Lung microvascular endothelial cell (primary cell): ENCODE measurements at regions not wholly inside any gene's neighbourhood (a gene's known extent, or its start where the extent isn't known, plus 50 kb on each side); places are given as distances from the start of the nearest gene placed in this dataset.
"Not testable (repeated sequence)": the region's sequence is repeated elsewhere in the genome, so short reads cannot be mapped to it uniquely, and the experiment has no call there.

ENCODE experiments used
- DNase-seq, 2 donors: peaks; one replicate each; pipeline versions ENCODE4 v3.0.0 to v3.0.0-alpha.2; 2010; ENCODE audit warnings: low read depth in 2 of 2

DNA sequence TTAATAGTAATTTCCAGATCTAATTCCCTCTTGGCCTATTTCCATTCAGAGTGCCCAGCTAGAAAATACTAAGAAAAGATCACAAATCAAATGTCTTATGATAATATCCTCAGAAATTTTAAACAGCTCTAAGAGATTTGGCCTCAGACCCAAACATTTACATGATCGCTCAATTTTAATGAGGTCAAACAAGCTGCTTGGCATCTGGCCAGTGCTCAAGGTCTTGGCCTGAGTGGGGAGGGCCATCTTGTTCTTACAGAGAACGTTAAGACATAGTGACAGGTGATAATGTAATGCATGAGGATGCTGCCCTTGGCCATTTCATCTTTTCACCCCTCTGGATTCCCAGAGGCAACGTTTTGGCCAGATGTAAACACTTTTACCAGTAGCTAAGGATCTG is 159.2 kb upstream of the SLC7A11 start:
- DNase-seq: no peak

DNA sequence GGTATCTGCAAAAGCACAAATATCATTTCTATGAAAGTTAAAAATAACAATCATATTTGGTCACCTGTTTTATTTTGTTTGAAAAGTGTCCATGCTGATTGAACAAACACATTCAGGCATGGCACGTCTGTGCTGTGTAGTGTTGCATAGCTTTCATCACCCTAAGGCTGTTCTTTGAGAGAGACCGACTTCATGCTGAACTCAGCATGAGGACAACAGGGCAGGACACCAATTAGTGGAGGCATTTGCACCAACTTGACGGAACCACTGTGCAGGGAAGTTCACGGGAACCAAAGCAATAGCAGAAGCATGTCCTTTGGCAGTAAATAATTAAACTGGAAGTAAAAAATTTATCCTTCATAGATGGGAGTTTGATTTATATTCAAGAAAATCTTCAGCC is 158.4 kb upstream of the SLC7A11 start:
- no peak for DNase-seq

- no peak for DNase-seq
Measured at GRCh38 chr4:138400066-138400465, 157.9 kb upstream of the SLC7A11 start.

DNA sequence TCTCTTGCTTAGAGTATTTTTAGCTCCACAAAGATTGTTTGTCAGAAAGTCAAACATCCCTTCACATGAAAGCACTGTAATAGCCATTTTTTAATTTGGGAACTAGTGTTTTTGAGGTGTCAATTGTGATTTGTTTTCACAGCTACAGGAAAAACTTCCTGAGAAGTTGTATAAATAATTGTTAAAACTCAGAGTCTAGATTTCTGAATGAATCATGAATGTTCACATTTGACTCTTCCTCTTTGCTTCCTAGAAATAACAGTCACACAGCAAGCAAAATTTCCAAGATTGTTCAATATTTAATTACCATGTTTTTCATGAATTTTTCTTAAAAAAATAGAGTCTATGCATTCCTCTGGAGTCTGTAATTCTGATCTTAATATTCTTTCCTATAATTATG is 156.9 kb upstream of the SLC7A11 start:
- DNase-seq: peak in 1 of 2 donors; percentile 5

DNA sequence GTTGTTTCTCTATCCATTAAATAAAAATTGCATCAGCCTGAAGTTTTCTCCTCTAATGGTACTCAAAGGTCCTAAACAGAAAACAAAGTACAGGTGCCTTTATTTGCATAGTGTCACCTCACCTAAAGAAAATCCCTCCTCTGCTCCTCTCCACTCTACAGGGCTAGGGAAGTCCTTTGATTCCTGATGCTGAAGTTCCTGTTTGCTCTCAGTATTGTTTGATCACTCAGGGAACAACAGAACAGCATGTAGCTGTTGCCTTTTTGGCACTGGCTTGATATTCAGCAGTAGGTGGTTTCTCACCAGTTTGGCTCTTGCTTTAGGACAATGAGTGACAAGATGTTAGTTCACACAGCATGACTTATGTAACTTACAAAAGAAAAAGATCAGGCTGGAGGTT is 156.2 kb upstream of the SLC7A11 start:
- DNase-seq: peak; percentile 19 to 32

DNA sequence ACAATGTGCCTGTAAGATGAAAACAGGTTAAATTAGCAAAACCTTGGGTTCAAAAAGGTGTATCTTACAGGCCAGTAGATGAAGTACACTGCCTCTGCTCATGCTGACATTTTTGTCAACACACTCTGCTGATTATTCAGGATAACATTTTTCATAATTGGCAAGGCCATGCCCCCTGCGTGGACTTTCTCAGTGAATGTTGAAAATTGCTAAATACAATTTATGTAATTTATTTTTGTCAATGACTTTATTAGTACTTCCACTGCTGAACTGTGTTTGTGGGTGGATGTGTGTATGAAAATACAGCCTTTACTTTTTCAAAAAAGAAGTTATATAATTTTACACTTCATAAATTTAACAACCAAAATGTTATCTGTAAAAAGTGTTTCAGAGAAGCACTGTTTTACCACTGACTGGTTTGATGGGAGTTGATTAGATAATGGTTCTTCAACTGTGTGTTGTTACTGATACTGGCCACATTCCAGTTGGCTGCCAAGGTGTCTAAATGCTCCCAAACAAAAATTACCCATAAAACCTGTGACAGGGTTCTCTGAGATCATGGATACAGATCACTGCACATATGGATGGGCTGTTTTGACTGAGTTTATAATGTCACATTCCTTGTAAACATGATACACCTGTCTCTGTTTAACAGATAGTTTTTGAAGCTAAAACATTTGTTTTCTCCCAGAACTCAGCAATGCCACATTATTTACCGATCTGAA is 151.9 kb upstream of the SLC7A11 start:
- DNase-seq: no peak

GRCh38 chr4:138392751-138393308 is 150.7 kb upstream of the SLC7A11 start:
- no peak for DNase-seq

GRCh38 chr4:138389976-138390685 is 148.0 kb upstream of the SLC7A11 start:
- peak in 1 of 2 donors; percentile 4 for DNase-seq

- DNase-seq: no peak
Measured at GRCh38 chr4:138374947-138375346, 132.8 kb upstream of the SLC7A11 start.

DNA sequence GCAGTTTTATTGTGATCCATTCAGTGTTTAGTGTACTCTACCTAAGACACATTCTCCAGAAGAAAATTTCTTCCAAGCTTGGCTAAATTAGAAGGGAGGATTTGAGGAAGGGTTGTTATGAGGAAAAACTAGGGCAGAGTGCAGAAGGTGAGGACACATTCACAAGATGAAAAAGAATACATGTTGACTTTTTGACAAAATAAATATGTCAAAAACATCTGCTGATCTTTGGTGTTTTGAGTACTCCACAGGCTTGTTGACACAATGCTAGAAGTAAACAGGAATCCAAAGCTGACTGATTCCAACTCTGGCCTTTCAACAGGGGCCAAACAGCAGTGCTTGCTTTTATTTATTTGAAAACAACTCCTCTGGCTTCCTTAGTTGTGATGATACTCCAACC is 125.8 kb upstream of the SLC7A11 start:
- no peak for DNase-seq

DNA sequence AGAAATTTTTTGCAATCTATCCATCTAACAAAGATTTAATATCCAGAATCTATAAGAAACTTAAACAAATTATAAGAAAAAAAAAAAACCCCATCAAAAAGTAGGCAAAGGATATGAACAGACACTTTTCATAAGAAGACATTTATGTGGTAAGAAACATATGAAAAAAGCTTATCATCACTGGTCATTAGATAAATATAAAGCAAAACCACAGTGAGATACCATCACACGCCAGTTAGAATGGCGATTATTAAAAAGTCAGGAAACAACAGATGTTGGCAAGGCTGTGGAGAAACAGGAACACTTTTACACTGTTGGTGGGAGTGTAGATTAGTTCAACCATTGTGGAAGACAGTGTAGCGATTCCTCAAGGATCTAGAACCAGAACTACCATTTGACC is 110.3 kb upstream of the SLC7A11 start:
- not testable (repeated sequence) for DNase-seq

DNA sequence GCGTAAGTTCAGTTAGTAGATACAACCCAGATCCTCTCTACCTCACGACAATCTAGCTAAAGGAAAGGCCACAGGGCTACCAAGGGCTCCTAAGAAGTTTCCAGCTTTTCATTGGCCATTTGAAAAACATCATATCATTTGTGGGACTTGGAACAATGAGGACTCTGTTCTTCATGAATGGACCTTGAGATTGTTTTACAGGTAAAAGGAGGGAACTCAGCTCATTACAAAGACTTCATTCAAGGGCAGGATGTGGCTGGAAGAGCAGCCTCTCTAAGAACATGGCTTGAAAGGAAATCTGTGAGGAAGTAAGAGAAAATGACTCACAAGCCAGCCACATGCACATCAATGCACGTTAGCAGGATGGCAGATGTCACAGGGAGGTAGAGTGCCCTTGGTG is 105.9 kb upstream of the SLC7A11 start:
- peak in 1 of 2 donors; percentile 72 for DNase-seq

- no peak for DNase-seq
Measured at GRCh38 chr4:138347561-138347960, 105.4 kb upstream of the SLC7A11 start.

- DNase-seq: no peak
Measured at GRCh38 chr4:138344851-138345250, 102.7 kb upstream of the SLC7A11 start.

GRCh38 chr4:138344054-138344453 is 101.9 kb upstream of the SLC7A11 start:
- no peak for DNase-seq

DNA sequence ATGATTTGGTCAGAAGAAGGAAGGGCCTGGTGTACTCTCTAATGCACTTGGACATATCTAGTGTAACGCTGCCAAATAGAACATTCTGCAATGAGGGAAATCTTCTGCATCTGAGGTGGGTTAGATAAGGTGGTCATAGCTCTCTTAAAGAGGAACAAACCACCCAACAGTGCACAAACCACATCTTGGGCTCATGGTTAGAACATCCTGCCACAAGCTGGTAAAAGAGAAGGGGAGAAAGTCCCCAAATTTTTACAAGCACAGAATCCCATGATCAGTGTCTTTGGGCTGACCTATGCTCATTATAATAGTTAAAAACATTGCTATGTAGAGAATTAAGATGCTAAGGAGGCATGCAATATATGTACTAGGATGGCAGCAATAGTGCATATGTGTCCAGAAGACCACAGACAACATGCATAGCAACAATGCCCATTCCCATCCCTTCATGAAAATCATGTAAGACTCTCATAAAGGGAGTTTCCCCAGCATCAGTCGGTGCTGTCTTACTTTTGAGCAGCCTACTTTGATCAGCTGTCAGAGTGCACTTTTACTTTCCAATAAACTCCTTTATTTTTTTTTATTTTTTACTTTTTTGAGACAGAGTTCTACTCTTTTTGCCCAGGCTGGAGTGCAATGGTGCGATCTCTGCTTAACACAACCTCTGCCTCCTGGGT is 99.7 kb upstream of the SLC7A11 start:
- no peak for DNase-seq

DNA sequence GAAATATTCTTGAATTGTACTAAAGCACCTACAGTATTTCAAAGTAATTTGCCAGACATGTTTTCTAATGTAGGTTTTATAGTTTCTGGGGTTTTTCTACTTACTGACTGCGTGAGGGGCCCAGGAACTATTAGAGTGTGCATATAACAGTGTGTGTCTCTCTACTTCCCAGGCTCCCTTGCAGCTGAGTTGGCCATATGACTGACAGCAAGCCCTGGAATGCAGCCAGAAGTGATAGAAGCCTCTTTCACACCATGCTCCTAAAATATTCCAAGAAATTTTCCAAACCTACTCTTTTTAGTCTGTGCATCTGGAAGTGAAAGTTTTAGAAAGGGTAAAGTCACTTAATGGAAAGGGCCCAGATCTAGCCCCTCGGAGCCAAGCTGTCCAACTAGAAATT is 96.7 kb upstream of the SLC7A11 start:
- no peak for DNase-seq

DNA sequence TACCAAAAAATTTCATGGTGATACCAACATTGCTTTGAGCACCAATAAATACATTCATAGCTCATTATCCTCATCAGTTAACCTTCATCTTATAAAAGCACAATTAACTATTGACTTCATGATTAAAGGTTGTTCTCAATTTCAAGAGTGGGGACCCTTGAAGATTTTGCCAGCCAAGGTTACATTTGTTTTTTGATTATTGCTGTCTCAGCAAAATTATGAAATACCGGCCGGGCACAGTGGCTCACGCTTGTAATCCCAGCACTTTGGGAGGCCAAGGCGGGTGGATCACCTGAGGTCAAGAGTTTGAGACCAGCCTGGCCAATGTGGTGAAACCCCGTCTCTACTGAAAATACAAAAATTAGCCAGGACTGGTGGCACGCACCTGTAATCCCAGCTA is 96.1 kb upstream of the SLC7A11 start:
- not testable (repeated sequence) for DNase-seq

GRCh38 chr4:138334346-138335016 is 92.3 kb upstream of the SLC7A11 start:
- no peak for DNase-seq

GRCh38 chr4:138332415-138332814 is 90.3 kb upstream of the SLC7A11 start:
- DNase-seq: not testable (repeated sequence)

GRCh38 chr4:138330531-138330930 is 88.4 kb upstream of the SLC7A11 start:
- DNase-seq: no peak
